Uterus (tissue), 2 donors: ENCODE measurements at regions not wholly inside any gene's neighbourhood (a gene's known extent, or its start where the extent isn't known, plus 50 kb on each side); places are given as distances from the start of the nearest gene placed in this dataset.

ENCODE experiments used
- POLR2A ChIP-seq, 2 donors: fragments of 450-650 bp; IDR thresholded peaks; one replicate each; pipeline ENCODE4 v1.6.1; 2016; ENCODE audit warnings: antibody characterized with exemption in 2 of 2, mild to moderate bottlenecking in 1 of 2, moderate library complexity in 1 of 2
- TF ChIP-seq, protein P1 (sequence below), 4 experiments: fragments of 200-600 bp in 2 of 4; fragments of 450-650 bp in 2 of 4; sonication (generic) in 2 of 4; IDR thresholded peaks; one replicate each; pipeline ENCODE4 v1.5.1; 2016 to 2019; ENCODE audit warnings: antibody characterized with exemption in 4 of 4, mild to moderate bottlenecking in 2 of 4, moderate library complexity in 1 of 4

DNA sequence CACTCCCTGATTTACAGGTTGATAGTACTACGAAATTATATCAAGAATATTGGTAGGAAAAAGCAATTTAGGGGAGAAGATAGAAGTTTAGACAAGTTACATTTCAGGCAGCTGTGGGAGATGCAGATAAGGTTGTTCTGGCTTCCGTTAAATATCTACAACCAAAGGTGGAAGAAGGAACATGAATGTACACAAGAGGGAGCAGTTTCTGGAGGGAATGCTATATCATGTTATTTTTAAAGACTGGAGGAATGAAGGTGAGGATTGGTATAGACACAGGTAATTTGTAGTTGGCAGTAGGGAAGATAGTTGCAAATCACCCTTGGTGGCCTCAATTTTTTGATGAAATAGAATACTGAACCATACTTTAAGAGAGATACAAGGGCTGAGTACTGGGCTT lies 187.3 kb upstream of the NMUR2 start:
- TF ChIP-seq, protein P1, sequence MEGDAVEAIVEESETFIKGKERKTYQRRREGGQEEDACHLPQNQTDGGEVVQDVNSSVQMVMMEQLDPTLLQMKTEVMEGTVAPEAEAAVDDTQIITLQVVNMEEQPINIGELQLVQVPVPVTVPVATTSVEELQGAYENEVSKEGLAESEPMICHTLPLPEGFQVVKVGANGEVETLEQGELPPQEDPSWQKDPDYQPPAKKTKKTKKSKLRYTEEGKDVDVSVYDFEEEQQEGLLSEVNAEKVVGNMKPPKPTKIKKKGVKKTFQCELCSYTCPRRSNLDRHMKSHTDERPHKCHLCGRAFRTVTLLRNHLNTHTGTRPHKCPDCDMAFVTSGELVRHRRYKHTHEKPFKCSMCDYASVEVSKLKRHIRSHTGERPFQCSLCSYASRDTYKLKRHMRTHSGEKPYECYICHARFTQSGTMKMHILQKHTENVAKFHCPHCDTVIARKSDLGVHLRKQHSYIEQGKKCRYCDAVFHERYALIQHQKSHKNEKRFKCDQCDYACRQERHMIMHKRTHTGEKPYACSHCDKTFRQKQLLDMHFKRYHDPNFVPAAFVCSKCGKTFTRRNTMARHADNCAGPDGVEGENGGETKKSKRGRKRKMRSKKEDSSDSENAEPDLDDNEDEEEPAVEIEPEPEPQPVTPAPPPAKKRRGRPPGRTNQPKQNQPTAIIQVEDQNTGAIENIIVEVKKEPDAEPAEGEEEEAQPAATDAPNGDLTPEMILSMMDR (IDR thresholded peaks at IDR 0.05) = no peak
- no peak for TF ChIP-seq POLR2A (IDR thresholded peaks at IDR 0.05)
